HepG2 (cell line): ENCODE measurements at regions not wholly inside any gene's neighbourhood (a gene's known extent, or its start where the extent isn't known, plus 50 kb on each side); places are given as distances from the start of the nearest gene placed in this dataset.

Source experiments
- ARHGAP35 ChIP-seq: sonication (generic); formaldehyde crosslinking; IDR thresholded peaks from 2 replicates; pipeline ENCODE4 v1.9.0; 2022; ENCODE audit warnings: mild to moderate bottlenecking, inconsistent platforms, moderate library complexity, missing genetic modification reagents, borderline replicate concordance
- HES4 ChIP-seq: sonication (generic); formaldehyde crosslinking; IDR thresholded peaks from 2 replicates; pipeline ENCODE4 v1.9.0; 2021; ENCODE audit warnings: mild to moderate bottlenecking, missing genetic modification reagents, borderline replicate concordance
- HOXA5 ChIP-seq: sonication (generic); formaldehyde crosslinking; IDR thresholded peaks from 2 replicates; pipeline ENCODE4 v1.4.0; 2020; ENCODE audit warnings: missing genetic modification reagents
- JUNB ChIP-seq: sonication (generic); formaldehyde crosslinking; IDR thresholded peaks from 2 replicates; pipeline ENCODE4 v1.8.0; 2022; ENCODE audit warnings: missing genetic modification reagents, mild to moderate bottlenecking, borderline replicate concordance
- MAFK ChIP-seq, 2 experiments: IDR thresholded peaks in 1 of 2; conservative IDR thresholded peaks in 1 of 2; 2 replicates each; pipeline ENCODE4 v1.6.1; 2011; ENCODE audit warnings: improper control_type of control experiment in 2 of 2, low read length in 2 of 2
- MIER2 ChIP-seq: IDR thresholded peaks from 2 replicates; pipeline ENCODE4 v1.6.1; 2016; ENCODE audit warnings: missing biosample characterization, missing genetic modification reagents
- POLR2A ChIP-seq, 2 experiments: IDR thresholded peaks; 2 replicates each; pipeline ENCODE4 v1.6.1; 2011; ENCODE audit warnings: low read depth in 2 of 2, low read length in 2 of 2, mild to moderate bottlenecking in 1 of 2, moderate library complexity in 1 of 2; ENCODE audit not compliant: insufficient read depth in 1 of 2
- SALL1 ChIP-seq: sonication (generic); formaldehyde crosslinking; IDR thresholded peaks from 2 replicates; pipeline ENCODE4 v1.8.0; 2022; ENCODE audit warnings: mild to moderate bottlenecking, missing genetic modification reagents
- TFE3 ChIP-seq: IDR thresholded peaks from 2 replicates; pipeline ENCODE4 v1.6.1; 2016
- ZBTB33 ChIP-seq: sonication (generic); formaldehyde crosslinking; IDR thresholded peaks from 2 replicates; pipeline ENCODE4 v1.4.0; 2020; ENCODE audit warnings: missing genetic modification reagents
- ZFP41 ChIP-seq: sonication (generic); formaldehyde crosslinking; IDR thresholded peaks from 2 replicates; pipeline ENCODE4 v1.4.0; 2020; ENCODE audit warnings: mild to moderate bottlenecking, missing genetic modification reagents, borderline replicate concordance
- ZNF768 ChIP-seq: sonication (generic); formaldehyde crosslinking; IDR thresholded peaks from 2 replicates; pipeline ENCODE4 v1.4.0; 2020; ENCODE audit warnings: missing genetic modification reagents
- TF ChIP-seq, protein P1 (sequence below), 2 experiments: sonication (generic) in 1 of 2; formaldehyde crosslinking in 1 of 2; IDR thresholded peaks; 2 replicates each; pipeline versions ENCODE4 v1.5.1 to v1.6.1; 2011 to 2020; ENCODE audit warnings: borderline replicate concordance in 1 of 2, low read depth in 1 of 2, low read length in 1 of 2, mild to moderate bottlenecking in 1 of 2, missing genetic modification reagents in 1 of 2, moderate library complexity in 1 of 2

GRCh38 chr12:83320350-83320749 is 633.6 kb downstream of the TMTC2 start:
- TF ChIP-seq ZNF768 (CRISPR knock-in tag) (no peak), MAFK (conservative IDR thresholded peaks at IDR 0.05 in 1 of 2, IDR thresholded peaks at IDR 0.05 in 1 of 2; ENCODE audit: low read length in 2 of 2) (no peak), ZFP41 (CRISPR knock-in tag) (no peak), POLR2A (IDR thresholded peaks at IDR 0.05; ENCODE audit: insufficient read depth in 1 of 2, low read depth in 2 of 2, low read length in 2 of 2) (no peak), SALL1 (CRISPR knock-in tag) (no peak), TFE3 (CRISPR knock-in tag) (no peak), HES4 (no peak), MIER2 (CRISPR knock-in tag) (no peak), ARHGAP35 (CRISPR knock-in tag) (no peak), HOXA5 (CRISPR knock-in tag) (no peak), JUNB (no peak), ZBTB33 (CRISPR knock-in tag) (no peak)
- TF ChIP-seq, protein P1, sequence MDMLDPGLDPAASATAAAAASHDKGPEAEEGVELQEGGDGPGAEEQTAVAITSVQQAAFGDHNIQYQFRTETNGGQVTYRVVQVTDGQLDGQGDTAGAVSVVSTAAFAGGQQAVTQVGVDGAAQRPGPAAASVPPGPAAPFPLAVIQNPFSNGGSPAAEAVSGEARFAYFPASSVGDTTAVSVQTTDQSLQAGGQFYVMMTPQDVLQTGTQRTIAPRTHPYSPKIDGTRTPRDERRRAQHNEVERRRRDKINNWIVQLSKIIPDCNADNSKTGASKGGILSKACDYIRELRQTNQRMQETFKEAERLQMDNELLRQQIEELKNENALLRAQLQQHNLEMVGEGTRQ (IDR thresholded peaks at IDR 0.05; ENCODE audit: low read depth, low read length) = no peak
- TF ChIP-seq, protein P1 (CRISPR knock-in tag; IDR thresholded peaks at IDR 0.05; ENCODE audit: borderline replicate concordance) = no peak
